Urothelium cell line (cell line): ENCODE measurements at regions not wholly inside any gene's neighbourhood (a gene's known extent, or its start where the extent isn't known, plus 50 kb on each side); places are given as distances from the start of the nearest gene placed in this dataset.

ENCODE experiments used
- DNase-seq: peaks from one replicate; pipeline ENCODE4 v3.0.0; 2011; ENCODE audit warnings: low spot score, mixed read lengths
- FAIRE-seq: peaks from 2 replicates; lab custom pipeline; 2011; peaks lifted over from hg19 to GRCh38; lab: Jason Lieb, UNC

DNA sequence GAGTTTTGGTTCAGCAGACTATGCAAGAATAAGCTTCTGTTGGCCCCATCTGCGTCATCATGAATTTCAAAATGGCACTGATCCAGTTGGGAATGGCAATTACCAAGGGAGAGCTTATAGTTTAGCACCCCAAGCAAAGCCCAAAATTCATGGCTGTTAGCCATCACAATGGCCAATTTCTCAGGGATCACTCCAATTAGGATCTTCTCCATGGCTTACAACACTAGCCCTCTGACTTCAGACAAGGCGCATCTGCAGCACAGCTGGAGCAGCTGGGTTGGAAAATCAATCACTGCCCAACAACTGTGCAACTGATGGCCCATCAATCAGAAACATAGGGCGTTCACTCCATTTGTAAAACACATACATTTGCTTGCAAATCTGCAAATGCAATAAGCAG is 273.6 kb downstream of the SRBD1 start:
- DNase-seq (no peak), FAIRE-seq (no peak)

DNA sequence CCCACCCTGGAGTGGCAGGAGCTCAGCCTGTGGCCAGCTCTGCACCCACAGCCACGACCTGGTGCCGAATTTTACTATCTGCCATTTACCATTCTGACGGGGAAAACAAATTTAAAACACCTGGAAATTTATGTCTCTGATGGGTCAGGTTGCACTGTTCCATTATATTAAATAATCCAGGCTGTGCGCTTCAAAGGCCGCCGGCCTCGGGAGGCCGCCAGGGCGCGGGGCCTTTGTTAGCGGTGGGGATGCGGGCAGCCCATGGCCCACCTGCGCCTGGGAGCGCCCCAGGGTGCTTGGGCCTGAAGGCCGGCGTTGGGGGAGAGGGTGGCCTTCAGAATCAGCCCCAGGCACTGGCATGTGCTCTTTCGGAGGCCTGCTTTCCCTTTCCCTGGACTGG is 276.9 kb downstream of the SRBD1 start:
- FAIRE-seq (no peak), DNase-seq (no peak)

DNA sequence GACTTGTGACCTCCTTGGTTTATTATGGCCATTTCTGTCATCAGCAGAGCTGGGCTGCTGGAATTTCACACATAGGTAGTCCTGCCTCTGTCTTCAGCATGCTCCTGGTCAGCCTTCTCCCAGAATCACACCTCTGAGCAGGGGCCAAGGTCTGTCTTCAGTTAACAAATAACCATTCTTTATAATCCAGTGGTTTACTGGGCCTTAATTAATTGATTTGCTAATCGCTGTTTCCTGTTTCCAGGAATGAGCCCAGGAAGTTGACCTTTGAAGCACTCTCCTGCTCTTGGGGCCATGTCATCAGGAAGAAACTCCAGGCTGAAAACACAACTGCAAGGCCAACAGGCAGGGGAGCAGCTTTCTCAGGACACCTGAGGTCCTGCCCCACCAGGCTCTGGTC is 278.5 kb downstream of the SRBD1 start:
- DNase-seq (no peak), FAIRE-seq (no peak)

DNA sequence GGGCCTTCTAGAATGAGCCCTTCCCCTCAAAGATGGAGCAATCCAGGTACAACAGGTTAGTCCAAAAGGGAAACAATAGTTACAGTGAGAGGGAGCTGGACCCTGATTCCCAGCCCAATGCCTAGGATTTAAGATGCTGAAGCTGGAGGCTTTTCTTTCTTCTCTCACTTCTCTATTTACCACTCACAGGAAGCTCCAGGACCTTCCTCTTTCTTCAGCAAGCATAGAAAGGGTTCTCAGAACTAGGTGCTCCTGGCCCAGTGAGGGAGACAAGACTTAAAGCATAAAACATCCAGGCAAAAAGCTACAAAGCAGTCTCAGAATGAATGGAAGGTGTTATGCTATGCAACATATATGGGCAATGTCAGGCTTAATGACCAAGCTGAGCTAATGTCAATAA is 279.0 kb downstream of the SRBD1 start:
- DNase-seq (no peak), FAIRE-seq (no peak)

DNA sequence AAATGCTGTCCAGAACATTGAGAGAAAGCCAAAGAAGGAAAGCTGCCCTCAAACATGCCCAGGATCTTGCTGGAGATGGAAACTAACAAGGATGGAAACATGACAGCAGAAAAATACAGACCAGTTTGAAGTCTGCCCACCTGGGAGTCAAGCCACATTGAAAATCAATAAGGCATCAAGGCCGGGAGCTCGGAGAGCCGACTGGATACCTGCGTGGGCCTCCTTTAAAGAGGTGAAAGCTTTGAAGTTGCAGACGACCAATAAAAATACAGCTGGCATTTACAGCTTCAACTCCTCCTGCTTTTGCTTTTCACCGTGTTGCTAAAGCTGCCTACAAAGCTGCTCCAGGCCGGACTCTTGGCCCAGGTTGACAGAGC is 279.7 kb downstream of the SRBD1 start:
- DNase-seq, result no peak
- no peak for FAIRE-seq

DNA sequence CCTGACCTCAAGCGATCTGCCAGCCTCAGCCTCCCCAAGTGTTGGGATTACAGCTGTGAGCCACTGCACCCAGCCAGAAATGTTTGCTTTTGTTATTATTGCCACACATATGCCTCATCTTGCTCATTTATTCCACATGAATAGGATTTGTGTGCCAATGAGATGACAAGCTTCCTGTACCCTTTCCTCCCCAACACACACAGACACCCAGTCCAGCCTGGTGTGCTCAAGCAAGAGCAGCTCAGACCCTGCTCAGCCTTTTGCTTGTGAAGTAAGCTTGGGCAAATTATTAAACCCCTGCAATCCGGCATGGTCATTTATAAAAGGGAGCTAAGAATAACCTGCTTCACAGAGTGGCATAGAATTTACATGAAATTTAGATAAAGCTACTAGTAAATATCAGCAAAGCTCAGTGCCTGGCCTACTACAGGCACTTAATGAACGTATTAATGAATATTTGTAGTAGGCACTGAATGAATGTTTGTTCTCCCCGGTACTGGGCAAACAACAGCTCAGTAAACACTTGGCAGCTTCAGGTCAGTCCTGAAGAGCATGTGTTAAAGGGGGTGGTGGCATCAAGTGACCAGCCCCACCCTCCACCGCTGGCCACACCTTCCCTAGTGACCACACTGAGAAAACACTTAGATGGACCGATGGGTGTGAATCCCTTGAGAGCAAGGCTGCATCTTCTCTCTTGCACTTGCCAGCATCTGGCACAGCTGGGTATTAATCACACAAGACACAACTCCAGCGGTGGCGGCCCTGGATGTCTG is 280.2 kb downstream of the SRBD1 start:
- DNase-seq (no peak), FAIRE-seq (no peak)

DNA sequence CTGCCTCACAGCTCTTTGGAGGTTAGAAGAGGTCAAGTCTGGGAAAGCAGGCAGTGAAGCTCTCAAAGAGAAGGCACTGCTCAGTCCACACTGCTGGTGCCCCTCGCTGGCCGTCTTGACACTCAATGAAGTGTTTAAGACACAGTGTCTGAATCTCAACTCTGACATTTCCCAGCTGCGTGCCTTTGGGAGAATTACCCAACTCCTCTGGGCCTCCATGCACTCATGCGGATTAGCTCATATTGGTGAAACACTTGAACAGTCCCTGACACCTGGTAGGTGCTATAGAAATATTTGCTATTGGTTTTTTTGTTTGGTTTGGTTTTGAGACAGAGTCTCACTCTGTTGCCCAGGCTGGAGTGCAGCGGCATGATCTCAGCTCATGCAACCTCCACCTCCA is 281.0 kb downstream of the SRBD1 start:
- DNase-seq (no peak), FAIRE-seq (no peak)

DNA sequence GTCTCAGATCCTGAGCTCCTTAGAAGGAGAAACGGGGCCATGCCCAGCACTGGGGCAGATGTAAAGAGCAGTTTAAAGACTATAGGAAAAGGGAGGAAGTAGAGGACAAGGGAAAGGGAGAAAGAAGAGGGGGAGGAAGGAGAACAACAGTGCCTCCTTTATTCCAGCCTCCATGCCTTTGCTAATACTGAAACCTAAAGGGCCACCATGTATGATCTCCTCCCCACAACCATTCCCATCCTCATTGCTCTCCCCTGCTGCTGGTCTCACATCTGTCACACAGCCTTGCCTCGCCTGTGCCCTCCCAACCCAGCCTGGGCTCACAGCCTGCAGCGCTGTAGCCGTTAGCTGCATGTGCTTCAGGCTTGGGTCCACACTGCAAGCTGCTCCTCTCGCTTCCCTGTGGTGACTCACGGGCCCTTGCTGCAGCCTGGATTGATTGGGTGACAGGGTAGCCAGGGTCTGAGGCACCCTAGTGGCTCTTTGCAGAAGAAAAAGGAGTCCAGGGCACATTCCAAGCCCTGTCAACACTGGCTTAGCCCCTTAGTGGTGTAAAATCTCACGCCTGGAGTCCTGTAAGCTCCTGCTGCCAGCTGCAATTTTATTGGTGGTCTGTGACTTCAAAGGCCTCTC is 281.9 kb downstream of the SRBD1 start:
- DNase-seq, result peak; percentile 35

DNA sequence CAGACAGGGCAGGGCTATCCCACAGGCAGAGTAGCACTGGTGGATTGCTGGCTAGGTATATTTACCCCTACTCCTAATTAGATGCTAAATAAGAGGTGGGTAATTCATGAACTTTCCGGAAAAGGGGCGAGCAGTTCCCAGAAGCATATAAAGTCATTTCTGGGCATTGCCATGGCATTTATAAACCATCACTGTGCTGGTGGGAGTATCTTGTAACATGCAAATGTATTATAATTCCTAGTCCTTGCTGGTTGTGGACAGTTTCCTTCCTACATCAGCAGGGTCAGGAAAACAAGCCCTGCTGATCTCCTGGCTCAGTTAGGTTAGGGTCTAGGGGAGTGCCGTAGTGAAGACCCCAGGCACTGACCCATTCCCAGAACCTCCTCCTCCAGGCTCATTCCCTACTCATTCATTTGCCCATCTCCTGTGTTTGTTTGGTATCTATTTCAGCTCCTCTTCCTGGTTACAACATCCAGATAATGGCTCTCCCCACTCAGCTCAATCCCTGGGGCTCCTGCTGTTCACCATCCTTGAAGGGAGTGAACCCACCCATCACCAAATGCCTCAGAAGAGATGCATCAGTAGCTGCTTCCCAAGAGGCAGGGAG is 282.7 kb downstream of the SRBD1 start:
- FAIRE-seq (no peak), DNase-seq (no peak)

More for the DNA sequence above, 281.9 kb downstream of the SRBD1 start:
- peak; percentile 27 for FAIRE-seq

DNA sequence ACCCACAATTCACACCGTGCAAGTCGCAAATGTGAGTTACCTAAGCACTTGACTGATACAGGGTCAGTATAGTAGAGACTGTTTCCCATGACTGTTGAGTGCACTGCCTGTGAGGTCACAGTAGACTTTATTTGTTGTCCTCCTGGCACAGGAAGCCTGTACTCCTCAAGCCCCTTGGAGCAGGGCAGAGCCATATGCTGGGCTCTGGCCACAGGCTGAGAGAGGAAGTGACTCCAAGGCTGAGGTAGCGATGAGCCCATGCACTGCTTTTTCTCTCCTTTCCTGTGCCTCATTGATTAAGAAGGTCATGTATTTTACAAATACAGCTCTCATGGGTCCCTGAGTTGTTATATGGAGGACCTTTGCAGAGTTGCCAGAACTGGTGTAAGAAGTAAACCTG is 287.7 kb downstream of the SRBD1 start:
- DNase-seq (no peak), FAIRE-seq (no peak)

DNA sequence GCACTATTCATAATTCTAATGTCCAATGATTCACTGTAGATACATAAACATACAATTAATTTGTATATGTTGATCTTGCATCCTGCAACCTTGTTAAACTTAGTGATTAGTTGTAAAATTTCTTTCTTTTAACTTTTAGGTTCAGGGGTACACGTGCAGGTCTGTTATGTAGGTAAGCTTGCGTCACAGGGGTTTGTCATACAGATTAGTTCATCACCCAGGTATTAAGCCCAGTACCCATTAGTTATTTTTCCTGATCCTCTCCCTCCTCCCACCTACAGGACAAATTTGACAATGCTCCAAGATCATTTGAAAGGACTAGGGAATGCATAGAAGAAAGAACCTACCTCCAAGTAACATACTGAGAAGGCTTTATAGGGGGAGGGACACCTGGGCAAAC is 290.1 kb downstream of the SRBD1 start:
- DNase-seq (no peak), FAIRE-seq (no peak)

DNA sequence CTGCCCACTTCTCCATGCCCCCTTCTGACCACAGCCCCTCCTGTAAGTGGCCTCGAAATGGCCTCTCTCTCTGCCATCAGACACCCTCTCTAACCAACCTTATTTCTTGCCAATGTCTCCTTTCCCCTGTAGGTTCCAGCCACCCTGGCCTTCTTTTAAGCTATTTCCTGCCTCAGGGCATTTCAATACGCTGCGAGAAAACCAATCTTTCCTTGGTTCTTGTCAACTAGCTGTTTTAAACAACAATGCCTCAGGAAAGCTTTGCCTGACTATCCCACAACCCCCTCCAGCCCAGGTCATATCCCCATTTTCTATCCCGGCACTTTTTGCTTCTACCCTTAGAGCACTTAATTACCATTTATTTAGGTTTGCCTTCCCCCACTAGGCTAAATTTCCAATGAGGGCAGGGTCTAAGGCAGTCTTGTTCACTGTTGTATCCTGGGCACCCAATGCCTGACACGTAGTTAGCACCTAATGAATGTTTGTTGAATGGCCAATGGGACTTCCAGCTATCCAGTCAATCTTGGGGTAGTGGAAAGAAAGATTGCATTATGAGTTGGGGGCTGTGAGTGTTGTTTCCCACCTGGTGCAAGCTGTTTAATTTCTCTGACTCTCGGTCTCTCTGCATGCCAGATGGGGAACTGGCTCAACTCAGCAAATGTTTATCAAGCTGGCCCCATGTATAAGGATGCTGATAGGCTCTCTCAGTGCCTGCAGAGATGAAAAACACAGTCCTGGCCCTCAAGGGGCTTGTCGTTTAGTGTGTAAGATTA is 291.2 kb downstream of the SRBD1 start:
- FAIRE-seq, result no peak
- DNase-seq, result no peak

DNA sequence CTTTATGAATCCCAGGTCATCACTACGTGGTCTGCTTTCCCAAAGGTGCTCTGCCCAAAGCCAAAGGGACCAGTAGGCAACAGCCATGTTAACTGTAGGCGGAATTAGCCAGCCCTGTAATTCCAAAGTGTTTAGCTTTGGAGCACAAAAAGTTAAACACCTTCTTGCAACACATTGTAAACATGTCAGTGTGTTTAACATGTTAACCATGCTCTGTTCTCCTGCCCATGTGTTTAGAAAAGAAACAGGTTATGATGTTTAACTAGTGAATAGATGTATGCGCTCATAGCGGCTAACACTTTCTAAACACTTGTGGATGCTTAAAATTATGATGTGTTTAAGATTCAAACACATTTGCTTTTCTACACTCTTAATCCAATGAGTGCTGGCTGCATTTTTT is 292.4 kb downstream of the SRBD1 start:
- DNase-seq (no peak), FAIRE-seq (no peak)

DNA sequence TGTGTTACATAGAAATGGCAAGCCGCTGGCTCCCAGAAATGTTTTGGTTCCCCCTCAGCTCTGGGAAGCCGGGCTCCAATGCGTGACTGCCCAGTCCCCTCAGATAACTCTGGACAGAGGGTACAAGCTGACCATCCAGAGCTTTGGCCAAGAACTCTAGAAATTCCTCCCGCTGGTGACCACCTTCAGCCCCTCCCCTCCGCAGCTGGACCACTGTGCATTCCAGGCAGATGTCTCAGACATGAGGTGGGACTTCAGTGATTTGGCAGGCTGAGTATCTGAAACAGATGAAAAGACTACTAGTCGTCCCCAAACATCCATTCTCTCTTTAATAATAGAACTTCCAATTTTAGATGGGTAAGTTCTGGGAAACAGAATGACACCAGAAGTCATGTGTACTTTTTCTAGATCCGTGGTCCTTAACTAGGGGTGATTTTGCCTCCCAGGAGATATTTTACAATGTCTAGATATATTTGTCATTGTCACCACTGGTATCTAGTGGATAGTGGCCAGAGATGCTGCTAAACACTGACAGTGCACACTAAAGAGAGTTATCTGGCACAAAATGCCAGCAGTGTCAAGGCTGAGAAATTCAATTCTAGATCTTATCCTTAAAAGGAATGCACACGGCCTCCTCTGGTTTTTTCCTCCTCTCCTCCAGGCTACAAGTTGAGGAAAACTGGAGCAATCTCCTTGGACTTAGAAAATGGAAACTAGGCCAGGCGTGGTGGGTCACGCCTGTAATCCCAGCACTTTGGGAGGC is 294.3 kb downstream of the SRBD1 start:
- DNase-seq, result peak; percentile 24

DNA sequence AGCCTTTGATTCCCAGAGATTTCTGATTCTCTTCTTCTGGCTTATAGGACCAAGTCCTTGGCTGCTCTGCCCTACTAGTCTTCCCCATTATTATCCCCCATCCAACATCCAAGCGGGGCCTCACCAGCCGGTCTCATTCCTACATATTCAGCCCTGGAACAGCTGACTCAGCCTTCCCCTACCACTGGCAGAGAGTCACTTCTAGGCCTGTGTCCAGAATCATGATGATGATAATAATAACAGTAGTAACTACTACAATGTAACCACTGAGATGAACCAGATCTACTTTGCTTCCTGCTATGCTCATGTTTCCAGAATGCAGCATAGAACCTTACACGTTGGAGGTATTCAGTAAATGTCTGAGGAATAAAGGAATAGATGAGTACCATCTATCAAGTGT is 295.2 kb downstream of the SRBD1 start:
- FAIRE-seq, result no peak
- no peak for DNase-seq

More for the DNA sequence above, 294.3 kb downstream of the SRBD1 start:
- FAIRE-seq, result no peak

DNA sequence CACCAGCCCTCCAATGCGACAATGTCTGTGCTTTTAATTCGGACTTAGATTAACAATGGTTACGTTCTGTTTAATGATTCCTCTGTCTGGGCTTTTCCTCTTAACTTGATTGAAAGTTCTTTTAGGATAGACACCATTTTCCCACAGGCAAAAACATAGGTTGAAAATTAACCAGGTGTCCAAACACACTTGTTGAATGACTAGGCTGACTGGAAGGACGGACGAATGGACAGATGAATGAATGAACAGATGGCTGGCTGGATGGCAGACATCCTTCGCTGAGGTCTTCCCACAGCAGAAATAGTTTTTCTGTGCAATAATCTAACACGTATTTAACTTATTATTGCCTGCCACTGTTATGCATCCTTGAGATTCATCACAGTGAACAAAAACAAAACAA is 298.8 kb downstream of the SRBD1 start:
- FAIRE-seq (no peak), DNase-seq (no peak)

DNA sequence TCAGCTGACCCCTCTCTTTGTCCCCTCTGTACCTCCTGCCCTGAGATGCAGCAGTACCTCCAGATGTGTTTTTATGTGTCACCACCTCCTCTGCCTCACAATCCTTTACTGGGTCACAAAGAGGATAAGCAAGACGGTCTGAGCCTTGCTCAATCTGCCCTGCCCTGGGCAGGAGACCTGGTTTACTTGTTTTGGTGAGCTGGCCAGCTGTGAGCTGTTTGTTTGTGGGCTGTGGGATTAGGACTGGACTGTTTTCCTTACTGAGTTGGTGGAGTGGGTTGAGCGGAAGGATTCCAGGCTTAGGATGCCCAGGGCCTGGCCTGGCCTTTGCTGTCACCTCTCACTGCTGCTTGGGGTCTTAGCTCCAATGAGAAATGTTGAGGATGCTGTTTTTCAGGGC is 299.5 kb downstream of the SRBD1 start:
- DNase-seq, result no peak
- FAIRE-seq, result peak; percentile 84

DNA sequence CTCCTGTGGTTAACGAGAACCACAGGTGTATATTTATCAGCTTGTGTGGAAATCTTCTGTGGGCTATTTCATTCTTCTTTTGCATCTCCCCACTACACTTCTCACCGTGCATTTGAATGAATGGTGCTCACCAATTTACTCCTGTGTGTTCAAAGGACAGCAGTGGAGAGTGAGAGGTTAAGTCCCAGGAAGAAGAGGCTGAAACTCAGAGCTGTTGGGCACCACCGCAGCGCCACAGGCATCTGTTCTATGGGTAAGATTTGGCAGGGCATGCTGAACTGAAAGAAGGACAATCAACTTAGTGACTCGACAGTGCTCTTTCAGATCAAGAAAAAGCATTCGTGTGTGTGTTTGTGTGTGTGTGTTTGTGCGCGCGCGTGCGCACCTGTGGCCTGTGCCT is 297.9 kb upstream of the SIX2 start:
- no peak for FAIRE-seq
- no peak for DNase-seq

DNA sequence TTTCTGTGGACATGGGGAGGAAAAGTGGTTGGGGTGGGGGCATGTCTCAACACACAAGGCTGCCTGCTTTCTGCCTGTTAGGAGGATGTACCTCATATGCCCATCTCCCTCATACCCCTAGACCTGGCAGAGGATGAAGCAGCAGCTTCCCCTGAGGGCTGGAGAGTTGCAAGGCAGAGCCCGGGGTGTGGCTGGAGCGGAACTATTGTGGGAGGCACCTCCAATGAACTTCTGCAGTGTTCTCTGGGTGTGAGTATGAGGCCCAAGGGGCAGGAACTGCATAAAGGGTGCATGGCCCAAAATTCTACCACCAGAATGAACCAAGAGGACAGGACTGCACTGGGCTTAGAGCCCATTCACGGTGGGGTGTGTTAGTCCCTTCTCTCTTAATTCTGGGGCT is 296.3 kb upstream of the SIX2 start:
- DNase-seq (no peak), FAIRE-seq (no peak)

DNA sequence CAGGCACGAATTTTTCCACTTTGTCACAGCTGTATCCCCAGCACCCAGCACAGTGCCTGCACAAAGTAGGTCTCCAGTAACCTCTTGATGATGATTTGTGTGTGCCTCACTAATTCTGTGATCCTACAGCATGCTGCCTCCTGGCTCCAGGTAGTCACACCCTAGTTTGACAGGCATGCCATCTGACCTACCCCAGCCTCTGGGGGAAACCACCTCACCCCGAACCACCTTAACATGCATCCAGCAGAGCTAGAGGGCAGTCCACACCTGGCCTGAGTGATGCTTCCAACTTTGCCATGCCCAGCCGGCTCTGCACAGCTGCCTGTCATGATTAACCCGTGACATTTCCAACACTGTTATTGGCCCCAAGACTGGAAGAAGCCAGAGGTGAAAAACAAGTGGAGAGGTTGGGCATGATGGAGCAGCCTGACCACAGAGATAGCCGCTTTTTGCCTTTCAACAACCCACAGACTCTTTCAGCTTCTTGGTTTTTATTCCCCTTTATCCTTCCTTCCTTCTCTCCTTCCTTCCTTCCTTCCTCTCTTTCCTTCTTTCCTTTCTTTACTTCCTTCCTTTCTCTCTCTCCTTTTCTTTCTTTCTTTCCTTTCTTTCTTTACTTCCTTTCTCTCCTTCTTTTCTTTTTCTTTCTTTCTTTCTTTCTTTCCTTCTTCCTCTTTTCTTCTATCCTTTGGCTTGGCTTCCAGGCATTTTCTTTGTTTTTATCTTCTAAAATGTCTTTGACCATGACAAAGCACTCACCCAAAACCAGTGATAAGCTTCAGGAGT is 294.4 kb upstream of the SIX2 start:
- FAIRE-seq (no peak), DNase-seq (no peak)
